ENCODE measurements at regions not wholly inside any gene's neighbourhood (a gene's known extent, or its start where the extent isn't known, plus 50 kb on each side); places are given as distances from the start of the nearest gene placed in this dataset.
A peak's percentile ranks its signal among the peaks of the same experiment; 100 is the strongest.

DNA sequence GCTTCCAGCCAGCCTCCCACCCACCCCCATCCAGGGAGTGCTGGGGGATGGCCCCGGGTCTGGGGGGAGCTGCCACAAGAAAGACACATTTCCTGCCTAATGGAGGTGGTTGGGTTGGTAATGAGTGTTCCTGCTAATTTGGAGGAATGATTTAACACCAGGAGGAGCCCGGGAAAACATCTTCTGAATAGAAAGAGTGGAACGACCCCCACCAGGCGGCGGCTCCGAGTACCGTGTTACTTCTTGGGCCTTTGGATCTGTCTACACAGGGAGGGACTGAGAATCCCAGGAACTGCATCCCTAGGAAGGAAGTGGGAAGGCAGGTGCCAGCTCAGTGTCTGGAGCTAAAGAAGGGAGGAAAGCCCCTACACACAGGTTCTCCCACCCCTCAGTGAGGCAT lies 64.6 kb downstream of the TSPAN17 start:
- H3K27ac ChIP-seq: no peak overlapping the region
- ChIA-PET CTCF (no interaction called here), POLR2A (ENCODE audit: low non-redundant PET) (no interaction called here)
- no peak for DNase-seq (ENCODE audit: low spot score)
- TF ChIP-seq, protein P1, sequence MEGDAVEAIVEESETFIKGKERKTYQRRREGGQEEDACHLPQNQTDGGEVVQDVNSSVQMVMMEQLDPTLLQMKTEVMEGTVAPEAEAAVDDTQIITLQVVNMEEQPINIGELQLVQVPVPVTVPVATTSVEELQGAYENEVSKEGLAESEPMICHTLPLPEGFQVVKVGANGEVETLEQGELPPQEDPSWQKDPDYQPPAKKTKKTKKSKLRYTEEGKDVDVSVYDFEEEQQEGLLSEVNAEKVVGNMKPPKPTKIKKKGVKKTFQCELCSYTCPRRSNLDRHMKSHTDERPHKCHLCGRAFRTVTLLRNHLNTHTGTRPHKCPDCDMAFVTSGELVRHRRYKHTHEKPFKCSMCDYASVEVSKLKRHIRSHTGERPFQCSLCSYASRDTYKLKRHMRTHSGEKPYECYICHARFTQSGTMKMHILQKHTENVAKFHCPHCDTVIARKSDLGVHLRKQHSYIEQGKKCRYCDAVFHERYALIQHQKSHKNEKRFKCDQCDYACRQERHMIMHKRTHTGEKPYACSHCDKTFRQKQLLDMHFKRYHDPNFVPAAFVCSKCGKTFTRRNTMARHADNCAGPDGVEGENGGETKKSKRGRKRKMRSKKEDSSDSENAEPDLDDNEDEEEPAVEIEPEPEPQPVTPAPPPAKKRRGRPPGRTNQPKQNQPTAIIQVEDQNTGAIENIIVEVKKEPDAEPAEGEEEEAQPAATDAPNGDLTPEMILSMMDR (conservative IDR thresholded peaks at IDR 0.05; ENCODE audit: low read depth): no peak

- ChIA-PET POLR2A (ENCODE audit: low non-redundant PET) (interaction anchor here (0.5 kb wide), 1 partner anchor 351 kb away, joined by 3 read pairs; the partner anchor contains the start of gene KIAA1191), CTCF (interaction anchor here (0.7 kb wide), 1 partner anchor 97 kb away, joined by 6 read pairs; no protein-coding TSS in a partner anchor)
- DNase-seq (ENCODE audit: low spot score): no peak
- no peak overlapping the region for H3K27ac ChIP-seq
- TF ChIP-seq, protein P1 (conservative IDR thresholded peaks at IDR 0.05; ENCODE audit: low read depth): no peak
These were observed 65.4 kb downstream of the TSPAN17 start for GRCh38 chr5:176712546-176713304.

- ChIA-PET CTCF (no interaction called here), POLR2A (ENCODE audit: low non-redundant PET) (no interaction called here)
- no peak for DNase-seq (ENCODE audit: low spot score)
- no peak overlapping the region for H3K27ac ChIP-seq
- TF ChIP-seq, protein P1 (conservative IDR thresholded peaks at IDR 0.05; ENCODE audit: low read depth): no peak
These were observed 66.1 kb downstream of the TSPAN17 start for GRCh38 chr5:176713409-176713808.

GRCh38 chr5:176714067-176714466 lies 66.8 kb downstream of the TSPAN17 start:
- DNase-seq (ENCODE audit: low spot score): peak; percentile 64
- CTCF ChIA-PET: interaction anchor here (0.6 kb wide), 1 partner anchor 136 kb away, joined by 7 read pairs; no protein-coding TSS in a partner anchor
- POLR2A ChIA-PET (ENCODE audit: low non-redundant PET): no interaction called here
- TF ChIP-seq, protein P1 (conservative IDR thresholded peaks at IDR 0.05; ENCODE audit: low read depth): no peak
- H3K27ac ChIP-seq: no peak overlapping the region

- CTCF ChIA-PET: interaction anchor here (0.6 to 1.1 kb wide), 2 partner anchors 49 to 185 kb away, joined by 5 to 6 read pairs; no protein-coding TSS in a partner anchor
- TF ChIP-seq, protein P1 (conservative IDR thresholded peaks at IDR 0.05; ENCODE audit: low read depth): no peak
- H3K27ac ChIP-seq: no peak overlapping the region
- peak; percentile 82 for DNase-seq (ENCODE audit: low spot score)
- POLR2A ChIA-PET (ENCODE audit: low non-redundant PET): no interaction called here
These were observed 69.0 kb downstream of the TSPAN17 start for GRCh38 chr5:176716320-176716719.

DNA sequence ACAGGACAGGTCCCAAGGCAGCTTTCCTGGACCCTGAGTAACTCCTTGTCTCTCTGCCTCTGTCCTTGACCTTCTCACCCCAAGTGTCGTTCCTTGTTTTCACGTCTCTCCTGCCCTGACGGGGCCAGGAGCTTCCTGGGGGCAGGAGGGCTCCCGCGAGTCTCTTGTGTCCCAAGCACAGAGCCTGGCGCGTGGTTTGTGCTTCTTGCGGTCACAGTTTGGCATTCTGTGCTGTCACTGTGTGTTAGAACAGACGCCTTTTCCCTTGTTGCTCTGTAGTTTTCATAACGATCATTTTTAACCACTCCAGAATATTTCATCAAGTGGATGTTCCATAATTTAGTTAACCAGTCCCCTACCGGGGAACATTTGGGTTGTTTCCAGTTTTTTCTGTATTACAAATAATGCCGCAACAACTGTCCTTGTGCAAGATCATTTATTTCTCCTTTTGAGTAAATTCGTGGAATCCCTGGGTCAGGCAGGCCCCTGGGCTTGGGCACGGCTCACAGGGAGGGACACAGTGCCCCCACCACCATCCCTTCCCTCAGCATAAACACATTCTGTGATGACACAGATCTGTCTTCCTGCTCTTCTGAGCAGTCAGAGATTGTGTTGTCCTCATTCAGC lies 71.9 kb downstream of the TSPAN17 start:
- TF ChIP-seq, protein P1 (conservative IDR thresholded peaks at IDR 0.05; ENCODE audit: low read depth): no peak
- ChIA-PET POLR2A (ENCODE audit: low non-redundant PET) (no interaction called here), CTCF (no interaction called here)
- no peak overlapping the region for H3K27ac ChIP-seq
- DNase-seq (ENCODE audit: low spot score): no peak
